Transverse colon (tissue), 4 donors: ENCODE measurements at regions not wholly inside any gene's neighbourhood (a gene's known extent, or its start where the extent isn't known, plus 50 kb on each side); places are given as distances from the start of the nearest gene placed in this dataset.

Experiments used
- DNase-seq: peaks from one replicate; pipeline ENCODE4 v3.0.0-alpha.2; 2019
- H3K27ac ChIP-seq, 4 donors: fragments of 200-600 bp; sonication (generic); 2 replicates each; pipeline ENCODE4 v1.5.1; 2016 to 2018; ENCODE audit warnings: inconsistent platforms in 4 of 4
- H3K27me3 ChIP-seq: fragments of 200-600 bp; sonication (generic); 2 replicates; pipeline ENCODE4 v1.5.1; 2017; ENCODE audit warnings: inconsistent platforms
- H3K36me3 ChIP-seq, 4 donors: fragments of 200-600 bp; sonication (generic); 2 replicates each; pipeline ENCODE4 v1.5.1; 2017 to 2019; ENCODE audit warnings: inconsistent platforms in 4 of 4
- H3K4me1 ChIP-seq, 4 donors: fragments of 200-600 bp; sonication (generic); 2 replicates each; pipeline ENCODE4 v1.5.1; 2017 to 2020; ENCODE audit warnings: inconsistent platforms in 4 of 4
- H3K4me3 ChIP-seq, 4 donors: fragments of 200-600 bp; sonication (generic); 1 replicate in 1 of 4; 2 replicates in 3 of 4; pipeline versions ENCODE4 v1.5.1 to v1.6.1; 2017 to 2019; ENCODE audit warnings: inconsistent platforms in 4 of 4
- H3K9me3 ChIP-seq, 2 donors: fragments of 200-600 bp; sonication (generic); 2 replicates each; pipeline ENCODE4 v1.5.1; 2017 to 2019; ENCODE audit warnings: inconsistent platforms in 2 of 2
- CTCF ChIP-seq, 5 experiments: fragments of 200-600 bp in 3 of 5; fragments of 450-650 bp in 2 of 5; sonication (generic) in 3 of 5; IDR thresholded peaks; 1 replicate in 2 of 5; 2 replicates in 3 of 5; pipeline ENCODE4 v1.5.1; 2016 to 2017; ENCODE audit warnings: antibody characterized with exemption in 5 of 5, inconsistent platforms in 3 of 5, mild to moderate bottlenecking in 2 of 5, moderate library complexity in 1 of 5
- EP300 ChIP-seq: sonication (generic); formaldehyde crosslinking; IDR thresholded peaks from one replicate; pipeline ENCODE4 v1.6.1; 2017; ENCODE audit warnings: antibody characterized with exemption, low read depth
- POLR2A ChIP-seq: fragments of 450-650 bp; IDR thresholded peaks from one replicate; pipeline ENCODE4 v1.6.1; 2016; ENCODE audit warnings: antibody characterized with exemption, mild to moderate bottlenecking, moderate library complexity
- POLR2AphosphoS5 ChIP-seq, 3 donors: sonication (generic); formaldehyde crosslinking; IDR thresholded peaks; one replicate each; pipeline ENCODE4 v1.6.1; 2016; ENCODE audit warnings: antibody characterized with exemption in 3 of 3
- WGBS, 2 donors: methylation state at CpG; one replicate each; pipeline ENCODE4 v1.1.5; 2018; ENCODE audit warnings: low coverage in 1 of 2; 5-methylcytosine and 5-hydroxymethylcytosine counted together
- in situ Hi-C, 4 donors: fragments of 200-750 bp; cut with MboI; loops; one replicate each; pipeline versions ENCODE4 v1.15.0 to v1.15.1; 2017; ENCODE audit warnings: low sequenced_read_pairs in 3 of 4, low pct_ligation_motif_present in 1 of 4, low pct_unique_long_range_greater_than_20kb in 1 of 4
- intact Hi-C: fragments of 100-400 bp; cut with DNase I; formaldehyde crosslinking; loops from one replicate; pipeline ENCODE4 v1.15.1; 2023; ENCODE audit warnings: low total_unique reads

DNA sequence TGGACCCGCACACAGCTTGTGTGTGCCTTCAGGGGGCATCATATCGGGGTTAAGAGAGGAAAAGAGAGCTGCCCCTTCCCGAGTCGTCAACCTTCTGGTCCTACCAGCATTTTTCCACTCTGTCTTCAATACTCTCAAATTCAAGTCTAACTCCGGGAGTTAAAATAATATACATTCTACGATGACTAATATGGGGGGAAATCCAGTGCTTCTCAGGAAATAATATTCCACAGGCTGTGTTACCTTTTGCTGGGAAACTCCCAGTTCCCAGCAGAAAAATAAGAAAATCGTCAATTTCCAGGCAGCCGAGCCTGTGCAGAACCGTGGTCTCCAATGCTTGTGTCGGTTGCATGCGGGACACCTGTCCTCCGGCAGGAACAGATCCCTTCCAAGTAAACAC is 105.0 kb upstream of the FOXF1 start:
- no peak overlapping the region for H3K27ac ChIP-seq
- in situ Hi-C loops (no loop called here), intact Hi-C loops (no loop called here)
- 20 to 80% methylated on average over 1 to 12 of the region's 12 CpGs for WGBS, 2 donors
- no peaks in the 10 kb centered on the region for H3K9me3 ChIP-seq
- DNase-seq: no peak
- H3K4me1 ChIP-seq: no peaks in the 10 kb centered on the region
- no peak overlapping the region for H3K4me3 ChIP-seq
- TF ChIP-seq CTCF (IDR thresholded peaks at IDR 0.05) (no peak), POLR2A (no peak), EP300 (no peak), POLR2AphosphoS5 (IDR thresholded peaks at IDR 0.05) (no peak)
- H3K36me3 ChIP-seq: no peaks in the 10 kb centered on the region
- H3K27me3 ChIP-seq: no peaks in the 10 kb centered on the region

- H3K4me3 ChIP-seq: no peak overlapping the region
- H3K27ac ChIP-seq: no peak overlapping the region
- no peak for TF ChIP-seq POLR2A
- TF ChIP-seq CTCF (IDR thresholded peaks at IDR 0.05): no peak
- no peak for TF ChIP-seq EP300
- intact Hi-C loops (no loop called here), in situ Hi-C loops (no loop called here)
- H3K9me3 ChIP-seq: no peaks in the 10 kb centered on the region
- no peaks in the 10 kb centered on the region for H3K36me3 ChIP-seq
- 78 to 91% methylated on average over 3 to 10 of the region's 10 CpGs for WGBS, 2 donors
- no peaks in the 10 kb centered on the region for H3K27me3 ChIP-seq
- DNase-seq: no peak
- no peaks in the 10 kb centered on the region for H3K4me1 ChIP-seq
Observed at GRCh38 chr16:86406056-86406455, 104.3 kb upstream of the FOXF1 start.

GRCh38 chr16:86408685-86409084 is 101.6 kb upstream of the FOXF1 start:
- Histone ChIP-seq H3K4me1 (no peaks in the 10 kb centered on the region), H3K36me3 (no peaks in the 10 kb centered on the region), H3K4me3 (no peak overlapping the region), H3K27me3 (no peaks in the 10 kb centered on the region), H3K27ac (peak overlapping the region in 1 of 4 donors; percentile 12), H3K9me3 (no peaks in the 10 kb centered on the region)
- intact Hi-C loops: no loop called here
- in situ Hi-C loops: no loop called here
- 40 to 59% methylated on average over 1 to 4 of the region's 4 CpGs for WGBS, 2 donors
- no peak for TF ChIP-seq POLR2A
- TF ChIP-seq CTCF (IDR thresholded peaks at IDR 0.05): no peak
- no peak for TF ChIP-seq EP300
- no peak for TF ChIP-seq POLR2AphosphoS5 (IDR thresholded peaks at IDR 0.05)
- DNase-seq: no peak

DNA sequence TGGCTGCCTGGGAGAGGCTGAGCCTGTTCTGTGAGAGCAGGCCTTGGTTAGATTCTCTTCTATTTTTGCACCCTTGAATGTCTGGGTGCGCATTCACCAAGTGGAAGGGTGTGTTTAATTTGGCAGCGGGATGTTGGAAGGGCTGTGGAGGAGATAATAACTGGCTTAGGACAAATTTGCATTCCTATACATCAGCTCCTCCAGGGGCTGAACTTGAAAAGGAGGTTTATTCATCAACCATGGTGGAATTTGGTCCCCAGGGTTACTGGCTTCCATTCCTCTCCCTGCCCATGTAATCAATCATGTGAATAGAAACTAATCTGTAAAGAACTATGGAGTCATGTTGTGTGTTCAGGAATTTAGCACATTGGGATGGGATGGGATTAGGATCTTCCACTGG is 100.2 kb upstream of the FOXF1 start:
- H3K27me3 ChIP-seq: no peaks in the 10 kb centered on the region
- no peak overlapping the region for H3K27ac ChIP-seq
- no peaks in the 10 kb centered on the region for H3K36me3 ChIP-seq
- 76% methylated on average over 2 of the region's 2 CpGs; no CpG with 5 or more reads in 1 of the 2 donors for WGBS, 2 donors
- TF ChIP-seq POLR2AphosphoS5 (IDR thresholded peaks at IDR 0.05) (no peak), POLR2A (no peak), EP300 (no peak), CTCF (IDR thresholded peaks at IDR 0.05) (no peak)
- H3K4me1 ChIP-seq: no peaks in the 10 kb centered on the region
- no peak overlapping the region for H3K4me3 ChIP-seq
- in situ Hi-C loops (no loop called here), intact Hi-C loops (no loop called here)
- DNase-seq: no peak
- no peaks in the 10 kb centered on the region for H3K9me3 ChIP-seq
